ENCODE measurements at regions not wholly inside any gene's neighbourhood (a gene's known extent, or its start where the extent isn't known, plus 50 kb on each side); places are given as distances from the start of the nearest gene placed in this dataset.
A peak's percentile ranks its signal among the peaks of the same experiment; 100 is the strongest.

- WGBS, 4 donors, result 4 to 6% (median 4%) methylated on average over 3 of the region's 3 CpGs
- Histone ChIP-seq H3K9me3 (no peaks in the 10 kb centered on the region), H3K4me3 (no peak overlapping the region), H3K4me1 (peaks cover 0 to 3% (median 0%) of the 10 kb centered on the region in 12 donors), H3K27ac (no peak overlapping the region), H3K36me3 (no peaks in the 10 kb centered on the region), H3K27me3 (no peaks in the 10 kb centered on the region)
- DNase-seq (no peak), ATAC-seq (peak in 3 of 4 donors; percentile 39 to 62 (median 57))
- TF ChIP-seq CTCF (IDR thresholded peaks at IDR 0.05) (peak; percentile 64 to 82 (median 75)), POLR2A (IDR thresholded peaks at IDR 0.05) (no peak)
- intact Hi-C loops (cut with DNase I), result loop anchor here in 9 of 10 donors (2.0 to 10.0 kb wide), 8 partner anchors 76 to 356 kb away; partner anchors contain the start of gene RNASET2 (in 1 of the 9)
These were observed 159.7 kb upstream of the RPS6KA2 start for GRCh38 chr6:166786704-166787293.

GRCh38 chr6:166785131-166785530, 158.1 kb upstream of the RPS6KA2 start:
- Histone ChIP-seq H3K27me3 (no peaks in the 10 kb centered on the region), H3K4me3 (no peak overlapping the region), H3K27ac (no peak overlapping the region), H3K4me1 (peaks cover 0 to 3% (median 0%) of the 10 kb centered on the region in 12 donors), H3K9me3 (no peaks in the 10 kb centered on the region), H3K36me3 (no peaks in the 10 kb centered on the region)
- TF ChIP-seq POLR2A (IDR thresholded peaks at IDR 0.05) (no peak), CTCF (IDR thresholded peaks at IDR 0.05) (no peak)
- intact Hi-C loops (cut with DNase I), result loop anchor here in 8 of 10 donors (5.0 to 10.0 kb wide), 6 partner anchors 77 to 357 kb away; partner anchors contain the start of gene RNASET2 (in 1 of the 8)
- no peak for ATAC-seq
- 85 to 90% (median 85%) methylated on average over 6 of the region's 6 CpGs for WGBS, 4 donors
- DNase-seq, result no peak

GRCh38 chr6:166784691-166785090, 157.6 kb upstream of the RPS6KA2 start:
- no peak for ATAC-seq
- Histone ChIP-seq H3K27ac (no peak overlapping the region), H3K9me3 (no peaks in the 10 kb centered on the region), H3K4me3 (no peak overlapping the region), H3K27me3 (no peaks in the 10 kb centered on the region), H3K36me3 (no peaks in the 10 kb centered on the region), H3K4me1 (peaks cover 0 to 3% (median 0%) of the 10 kb centered on the region in 12 donors)
- TF ChIP-seq POLR2A (IDR thresholded peaks at IDR 0.05), result no peak
- no peak for TF ChIP-seq CTCF (IDR thresholded peaks at IDR 0.05)
- 79 to 83% (median 82%) methylated on average over 5 to 7 of the region's 7 CpGs for WGBS, 4 donors
- intact Hi-C loops (cut with DNase I), result loop anchor here in 9 of 10 donors (5.0 to 10.0 kb wide), 6 partner anchors 78 to 358 kb away; partner anchors contain the start of gene RNASET2 (in 1 of the 9)
- no peak for DNase-seq

- ATAC-seq (no peak), DNase-seq (no peak)
- WGBS, 4 donors, result 79 to 88% (median 83%) methylated on average over 9 to 10 of the region's 10 CpGs
- Histone ChIP-seq H3K4me1 (peaks cover 0 to 3% (median 0%) of the 10 kb centered on the region in 12 donors), H3K4me3 (no peak overlapping the region), H3K9me3 (no peaks in the 10 kb centered on the region), H3K27ac (no peak overlapping the region), H3K27me3 (no peaks in the 10 kb centered on the region), H3K36me3 (no peaks in the 10 kb centered on the region)
- intact Hi-C loops (cut with DNase I), result loop anchor here in 3 of 10 donors (5.0 to 10.0 kb wide), 2 partner anchors 170 to 172 kb away; partner anchors contain the start of gene RNASET2 (in 1 of the 3)
- no peak for TF ChIP-seq CTCF (IDR thresholded peaks at IDR 0.05)
- no peak for TF ChIP-seq POLR2A (IDR thresholded peaks at IDR 0.05)
These were observed 155.5 kb upstream of the RPS6KA2 start for GRCh38 chr6:166782520-166782919.
